CD4-positive, alpha-beta T cell (primary cell): ENCODE measurements at regions not wholly inside any gene's neighbourhood (a gene's known extent, or its start where the extent isn't known, plus 50 kb on each side); places are given as distances from the start of the nearest gene placed in this dataset.

Source experiments
- ATAC-seq: fragments of 200-7000 bp; cut with Tn5 transposase; one replicate; pipeline ENCODE4 v1.10.0; 2022; ENCODE audit warnings: mild to moderate bottlenecking; ENCODE audit not compliant: poor library complexity
- CTCF ChIA-PET: fragments of 350-600 bp; sonication (Branson Sonifier 250); formaldehyde crosslinking; loops from one replicate; lab custom pipeline; 2021; ENCODE audit warnings: antibody characterized with exemption, inconsistent platforms; lab: Charles Lee
- POLR2A ChIA-PET: fragments of 350-600 bp; sonication (Branson Sonifier 250); formaldehyde crosslinking; loops from one replicate; lab custom pipeline; 2021; ENCODE audit warnings: antibody characterized with exemption, inconsistent platforms; lab: Charles Lee
- DNase-seq, 14 experiments: peaks; one replicate each; pipeline ENCODE4 v3.0.0-alpha.2; 2013 to 2020; ENCODE audit warnings: mixed read lengths in 2 of 14
- H3K27ac ChIP-seq, 2 donors: one replicate each; pipeline versions ENCODE4 v1.5.1 to v1.7.0; 2013; ENCODE audit warnings: low read length in 2 of 2, low read depth in 1 of 2, mild to moderate bottlenecking in 1 of 2
- H3K27me3 ChIP-seq, 2 experiments: 1 replicate in 1 of 2; 2 replicates in 1 of 2; pipeline versions ENCODE4 v1.6.1 to v1.7.0; 2013; ENCODE audit warnings: low read length in 2 of 2, control low read depth in 1 of 2, mild to moderate bottlenecking in 1 of 2, moderate library complexity in 1 of 2; ENCODE audit not compliant: insufficient read depth in 2 of 2, control insufficient read depth in 1 of 2
- H3K36me3 ChIP-seq: one replicate; pipeline ENCODE4 v1.6.1; 2013; ENCODE audit warnings: low read length, control low read depth; ENCODE audit not compliant: insufficient read depth
- H3K4me1 ChIP-seq: one replicate; pipeline ENCODE4 v1.6.1; 2013; ENCODE audit warnings: low read length, control low read depth; ENCODE audit not compliant: insufficient read depth
- H3K4me3 ChIP-seq: one replicate; pipeline ENCODE4 v1.5.1; 2013; ENCODE audit warnings: mild to moderate bottlenecking, low read length, moderate library complexity
- H3K9me3 ChIP-seq, 2 experiments: 1 replicate in 1 of 2; 2 replicates in 1 of 2; pipeline versions ENCODE4 v1.6.1 to v1.7.0; 2013; ENCODE audit warnings: low read length in 2 of 2, mild to moderate bottlenecking in 2 of 2, control low read depth in 1 of 2, moderate library complexity in 1 of 2; ENCODE audit not compliant: control insufficient read depth in 1 of 2, insufficient read depth in 1 of 2
- H3K27ac Mint-ChIP-seq: one replicate; pipeline ENCODE4 v1.8.0; 2020; ENCODE audit warnings: mixed read lengths
- H3K27me3 Mint-ChIP-seq: one replicate; pipeline ENCODE4 v1.8.0; 2021; ENCODE audit warnings: mixed read lengths
- H3K36me3 Mint-ChIP-seq: one replicate; pipeline ENCODE4 v1.8.0; 2021; ENCODE audit warnings: low read depth, mixed read lengths
- H3K4me1 Mint-ChIP-seq: one replicate; pipeline ENCODE4 v1.8.0; 2021; ENCODE audit warnings: low read depth, mixed read lengths
- H3K4me3 Mint-ChIP-seq: one replicate; pipeline ENCODE4 v1.8.0; 2020; ENCODE audit warnings: mild to moderate bottlenecking, mixed read lengths
- H3K9me3 Mint-ChIP-seq: one replicate; pipeline ENCODE4 v1.8.0; 2020; ENCODE audit warnings: mixed read lengths
- CTCF ChIP-seq: fragments of 200-600 bp; IDR thresholded peaks from one replicate; pipeline ENCODE4 v1.8.0; 2022; ENCODE audit warnings: antibody characterized with exemption, mild to moderate bottlenecking
- intact Hi-C, 2 experiments: fragments of 100-400 bp; cut with DNase I in 1 of 2; cut with micrococcal nuclease in 1 of 2; formaldehyde crosslinking; loops; one replicate each; pipeline versions ENCODE4 v1.15.1 to v1.9.0; 2023 to 2025; cut with DNase I, micrococcal nuclease

GRCh38 chr10:78531088-78531487 is 497.4 kb downstream of the RPS24 start:
- intact Hi-C loops: no loop called here
- Mint-ChIP-seq H3K27ac (no peak overlapping the region), H3K9me3 (no peaks in the 10 kb centered on the region), H3K36me3 (no peaks in the 10 kb centered on the region), H3K4me1 (no peaks in the 10 kb centered on the region), H3K4me3 (no peak overlapping the region), H3K27me3 (peaks cover 4% of the 10 kb centered on the region)
- TF ChIP-seq CTCF: no peak
- POLR2A ChIA-PET: no interaction called here
- no peak overlapping the region for H3K27ac ChIP-seq
- no peak for DNase-seq
- CTCF ChIA-PET: no interaction called here
- H3K4me1 ChIP-seq: no peaks in the 10 kb centered on the region
- H3K36me3 ChIP-seq: no peaks in the 10 kb centered on the region
- no peak for ATAC-seq
- H3K4me3 ChIP-seq: no peak overlapping the region
- H3K27me3 ChIP-seq: peaks cover 0 to 4% of the 10 kb centered on the region in 2 experiments
- no peaks in the 10 kb centered on the region for H3K9me3 ChIP-seq

GRCh38 chr10:78532480-78533042 is 498.9 kb downstream of the RPS24 start:
- ChIA-PET CTCF (no interaction called here), POLR2A (no interaction called here)
- Mint-ChIP-seq H3K36me3 (no peaks in the 10 kb centered on the region), H3K9me3 (no peaks in the 10 kb centered on the region), H3K27me3 (peaks cover 4% of the 10 kb centered on the region), H3K27ac (no peak overlapping the region), H3K4me3 (no peak overlapping the region), H3K4me1 (no peaks in the 10 kb centered on the region)
- no peak for TF ChIP-seq CTCF
- ATAC-seq (no peak), DNase-seq (no peak)
- H3K4me3 ChIP-seq: no peak overlapping the region
- intact Hi-C loops: no loop called here
- no peaks in the 10 kb centered on the region for H3K36me3 ChIP-seq
- H3K27ac ChIP-seq: no peak overlapping the region
- peaks cover 0 to 4% of the 10 kb centered on the region in 2 experiments for H3K27me3 ChIP-seq
- no peaks in the 10 kb centered on the region for H3K4me1 ChIP-seq
- H3K9me3 ChIP-seq: no peaks in the 10 kb centered on the region

GRCh38 chr10:78533098-78533497 is 499.4 kb downstream of the RPS24 start:
- CTCF ChIA-PET: no interaction called here

More at GRCh38 chr10:78533098-78533497, 499.4 kb downstream of the RPS24 start:
- H3K36me3 ChIP-seq: no peaks in the 10 kb centered on the region
- H3K4me1 ChIP-seq: no peaks in the 10 kb centered on the region
- peaks cover 4% of the 10 kb centered on the region for H3K27me3 Mint-ChIP-seq
- H3K27ac ChIP-seq: no peak overlapping the region
- H3K4me3 Mint-ChIP-seq: no peak overlapping the region
- no peaks in the 10 kb centered on the region for H3K36me3 Mint-ChIP-seq
- ATAC-seq (no peak), DNase-seq (no peak)
- H3K9me3 Mint-ChIP-seq: no peaks in the 10 kb centered on the region
- intact Hi-C loops: no loop called here
- peaks cover 0 to 6% of the 10 kb centered on the region in 2 experiments for H3K27me3 ChIP-seq
- POLR2A ChIA-PET: no interaction called here
- H3K9me3 ChIP-seq: no peaks in the 10 kb centered on the region
- H3K4me3 ChIP-seq: no peak overlapping the region
- no peak overlapping the region for H3K27ac Mint-ChIP-seq
- TF ChIP-seq CTCF: no peak
- H3K4me1 Mint-ChIP-seq: no peaks in the 10 kb centered on the region
